SU-DHL-6 (cell line): ENCODE measurements at regions not wholly inside any gene's neighbourhood (a gene's known extent, or its start where the extent isn't known, plus 50 kb on each side); places are given as distances from the start of the nearest gene placed in this dataset.
A peak's percentile ranks its signal among the peaks of the same experiment; 100 is the strongest.

Source experiments
- H2AFZ ChIP-seq: fragments of 200-600 bp; sonication (generic); 2 replicates; pipeline ENCODE4 v1.6.1; 2014; ENCODE audit warnings: low read depth, mild to moderate bottlenecking, moderate library complexity, mixed read lengths, antibody characterized with exemption, low read length; ENCODE audit not compliant: severe bottlenecking
- H3F3A ChIP-seq: fragments of 200-600 bp; shearing (Covaris generic); 2 replicates; pipeline ENCODE4 v1.6.0; 2016; ENCODE audit warnings: antibody characterized with exemption, mild to moderate bottlenecking; ENCODE audit not compliant: insufficient read depth
- H3K27ac ChIP-seq: fragments of 200-600 bp; sonication (generic); 2 replicates; pipeline ENCODE4 v1.5.1; 2016; ENCODE audit warnings: low read depth, mild to moderate bottlenecking, low read length, moderate library complexity, mixed read lengths
- H3K27me3 ChIP-seq: fragments of 200-600 bp; sonication (generic), shearing (Covaris generic); 2 replicates; pipeline ENCODE4 v1.6.0; 2014; ENCODE audit warnings: mild to moderate bottlenecking, low read length
- H3K36me3 ChIP-seq: fragments of 200-600 bp; sonication (generic); 2 replicates; pipeline ENCODE4 v1.6.1; 2014; ENCODE audit warnings: mild to moderate bottlenecking, low read length, mixed read lengths
- H3K4me2 ChIP-seq: fragments of 300-600, 200-600 bp; shearing (Covaris generic), sonication (generic); 2 replicates; pipeline ENCODE4 v1.6.0; 2014; ENCODE audit warnings: low read length, low read depth, mild to moderate bottlenecking; ENCODE audit not compliant: poor library complexity, severe bottlenecking
- H3K4me3 ChIP-seq: fragments of 200-600 bp; sonication (generic); 2 replicates; pipeline ENCODE4 v1.5.1; 2014; ENCODE audit warnings: antibody characterized with exemption, low read length, mild to moderate bottlenecking, mixed read lengths; ENCODE audit not compliant: insufficient read depth, poor library complexity, severe bottlenecking
- H3K79me2 ChIP-seq: fragments of 200-600 bp; sonication (generic); 2 replicates; pipeline ENCODE4 v1.6.1; 2014; ENCODE audit warnings: mild to moderate bottlenecking, low read length, moderate library complexity; ENCODE audit not compliant: insufficient read depth
- H3K9ac ChIP-seq: fragments of 200-600 bp; sonication (generic); 2 replicates; pipeline ENCODE4 v1.7.0; 2014; ENCODE audit warnings: mild to moderate bottlenecking, low read length
- H3K9me2 ChIP-seq: fragments of 200-600 bp; sonication (generic); replicated peaks from 2 replicates; pipeline ENCODE4 v1.6.1; 2014; ENCODE audit warnings: low read length; ENCODE audit not compliant: insufficient read depth
- H3K9me3 ChIP-seq: fragments of 200-600 bp; sonication (generic); 2 replicates; pipeline ENCODE4 v1.6.1; 2014; ENCODE audit warnings: low read length, mixed read lengths; ENCODE audit not compliant: insufficient read depth
- H4K20me1 ChIP-seq: fragments of 200-600 bp; sonication (generic); 2 replicates; pipeline ENCODE4 v1.6.1; 2014; ENCODE audit warnings: low read depth, mild to moderate bottlenecking, antibody characterized with exemption, low read length, moderate library complexity, mixed read lengths
- EZH2phosphoT487 ChIP-seq: fragments of 200-600 bp; sonication (generic), shearing (Covaris generic); conservative IDR thresholded peaks from 2 replicates; pipeline ENCODE4 v1.6.1; 2018; ENCODE audit warnings: mild to moderate bottlenecking, antibody characterized with exemption, low read length, moderate library complexity, mixed read lengths
- TF ChIP-seq, protein P1 (sequence below): fragments of 200-600 bp; sonication (generic); IDR thresholded peaks from one replicate; pipeline ENCODE4 v1.5.1; 2017; ENCODE audit warnings: antibody characterized with exemption, mild to moderate bottlenecking, low read length, moderate library complexity; ENCODE audit not compliant: insufficient read depth, poor library complexity, severe bottlenecking

DNA sequence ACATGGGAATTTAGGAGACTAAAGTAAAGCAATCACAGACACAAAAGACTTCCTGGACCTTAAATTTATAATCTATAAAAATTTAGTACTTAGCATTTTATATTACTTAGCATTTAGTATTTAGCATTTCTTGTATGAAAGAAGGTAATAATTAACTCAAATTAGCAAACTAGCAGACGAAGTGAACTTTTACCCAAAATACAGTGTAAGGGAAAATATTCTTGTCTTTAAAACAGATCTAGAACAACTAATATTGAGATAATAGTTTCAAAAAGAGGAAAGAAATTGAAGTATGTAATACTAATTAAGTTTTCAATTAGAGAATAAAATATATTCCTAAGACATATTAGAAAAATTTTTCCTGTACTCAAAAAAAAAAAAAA is 134.5 kb upstream of the ZNF804A start:
- Histone ChIP-seq H3K4me2 (peak overlapping the region; percentile 91), H3K9me3 (no peaks in the 10 kb centered on the region), H3K79me2 (no peaks in the 10 kb centered on the region), H3K27me3 (no peaks in the 10 kb centered on the region), H3F3A (peaks cover 8% of the 10 kb centered on the region; the same call in 1 of the 2 replicates), H2AFZ (no peak overlapping the region), H4K20me1 (no peaks in the 10 kb centered on the region), H3K4me3 (no peak overlapping the region), H3K9me2 (no peaks in the 10 kb centered on the region), H3K9ac (no peak overlapping the region), H3K27ac (peak overlapping the region; percentile 13; the same call in 1 of the 2 replicates), H3K36me3 (no peaks in the 10 kb centered on the region)
- TF ChIP-seq, protein P1, sequence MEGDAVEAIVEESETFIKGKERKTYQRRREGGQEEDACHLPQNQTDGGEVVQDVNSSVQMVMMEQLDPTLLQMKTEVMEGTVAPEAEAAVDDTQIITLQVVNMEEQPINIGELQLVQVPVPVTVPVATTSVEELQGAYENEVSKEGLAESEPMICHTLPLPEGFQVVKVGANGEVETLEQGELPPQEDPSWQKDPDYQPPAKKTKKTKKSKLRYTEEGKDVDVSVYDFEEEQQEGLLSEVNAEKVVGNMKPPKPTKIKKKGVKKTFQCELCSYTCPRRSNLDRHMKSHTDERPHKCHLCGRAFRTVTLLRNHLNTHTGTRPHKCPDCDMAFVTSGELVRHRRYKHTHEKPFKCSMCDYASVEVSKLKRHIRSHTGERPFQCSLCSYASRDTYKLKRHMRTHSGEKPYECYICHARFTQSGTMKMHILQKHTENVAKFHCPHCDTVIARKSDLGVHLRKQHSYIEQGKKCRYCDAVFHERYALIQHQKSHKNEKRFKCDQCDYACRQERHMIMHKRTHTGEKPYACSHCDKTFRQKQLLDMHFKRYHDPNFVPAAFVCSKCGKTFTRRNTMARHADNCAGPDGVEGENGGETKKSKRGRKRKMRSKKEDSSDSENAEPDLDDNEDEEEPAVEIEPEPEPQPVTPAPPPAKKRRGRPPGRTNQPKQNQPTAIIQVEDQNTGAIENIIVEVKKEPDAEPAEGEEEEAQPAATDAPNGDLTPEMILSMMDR, result no peak
- TF ChIP-seq EZH2phosphoT487, result no peak

DNA sequence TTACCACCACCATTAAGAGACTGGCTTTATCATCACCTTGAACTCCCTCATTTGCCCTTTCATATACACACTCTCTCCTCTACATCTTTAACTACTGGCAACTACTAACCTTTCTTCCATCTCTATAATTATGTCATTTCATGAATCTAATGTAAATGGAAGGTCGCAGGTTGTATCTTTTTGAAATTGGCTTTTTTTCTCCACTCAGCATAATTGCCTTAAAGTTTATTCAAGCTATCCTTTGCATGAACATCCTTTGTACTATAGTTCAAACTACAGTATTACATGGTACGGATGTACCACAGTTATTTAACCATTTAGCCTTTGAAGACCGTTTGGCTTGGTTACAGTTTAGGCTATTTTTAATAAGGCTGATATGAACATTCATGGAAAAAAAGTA is 129.5 kb upstream of the ZNF804A start:
- H3K4me3 ChIP-seq, result no peak overlapping the region
- no peak for TF ChIP-seq EZH2phosphoT487
- TF ChIP-seq, protein P1, result no peak
- H3K9me2 ChIP-seq, result no peaks in the 10 kb centered on the region
- H3K9ac ChIP-seq, result no peak overlapping the region
- H3K36me3 ChIP-seq, result no peaks in the 10 kb centered on the region
- H2AFZ ChIP-seq, result no peak overlapping the region
- no peak overlapping the region for H3K4me2 ChIP-seq
- no peaks in the 10 kb centered on the region for H3K9me3 ChIP-seq
- no peaks in the 10 kb centered on the region for H3K27me3 ChIP-seq
- no peaks in the 10 kb centered on the region for H4K20me1 ChIP-seq
- no peaks in the 10 kb centered on the region; the same call in 1 of the 2 replicates for H3F3A ChIP-seq
- no peaks in the 10 kb centered on the region for H3K79me2 ChIP-seq
- no peak overlapping the region for H3K27ac ChIP-seq

- H3K36me3 ChIP-seq, result no peaks in the 10 kb centered on the region
- H4K20me1 ChIP-seq, result no peaks in the 10 kb centered on the region
- no peaks in the 10 kb centered on the region for H3K27me3 ChIP-seq
- no peak overlapping the region for H3K4me2 ChIP-seq
- TF ChIP-seq, protein P1, result no peak
- no peak for TF ChIP-seq EZH2phosphoT487
- no peaks in the 10 kb centered on the region for H3K79me2 ChIP-seq
- H2AFZ ChIP-seq, result no peak overlapping the region
- no peak overlapping the region for H3K9ac ChIP-seq
- no peak overlapping the region for H3K4me3 ChIP-seq
- no peaks in the 10 kb centered on the region for H3F3A ChIP-seq
- no peaks in the 10 kb centered on the region for H3K9me3 ChIP-seq
- no peaks in the 10 kb centered on the region for H3K9me2 ChIP-seq
- no peak overlapping the region for H3K27ac ChIP-seq
Measured at GRCh38 chr2:184472481-184472880, 125.8 kb upstream of the ZNF804A start.

GRCh38 chr2:184481865-184482264 is 116.5 kb upstream of the ZNF804A start:
- no peak for TF ChIP-seq EZH2phosphoT487
- TF ChIP-seq, protein P1, result no peak
- Histone ChIP-seq H3K9ac (no peak overlapping the region), H3K4me3 (no peak overlapping the region), H3K79me2 (no peaks in the 10 kb centered on the region), H3K9me3 (no peaks in the 10 kb centered on the region), H4K20me1 (no peaks in the 10 kb centered on the region), H2AFZ (no peak overlapping the region), H3K4me2 (no peak overlapping the region), H3K27me3 (no peaks in the 10 kb centered on the region), H3F3A (no peaks in the 10 kb centered on the region), H3K36me3 (no peaks in the 10 kb centered on the region), H3K27ac (no peak overlapping the region), H3K9me2 (no peaks in the 10 kb centered on the region)
